Psoas muscle (tissue), 7 donors: ENCODE measurements at regions not wholly inside any gene's neighbourhood (a gene's known extent, or its start where the extent isn't known, plus 50 kb on each side); places are given as distances from the start of the nearest gene placed in this dataset.

Source experiments
- ATAC-seq, 4 donors: fragments of 200-7000 bp; cut with Tn5 transposase; one replicate each; pipeline ENCODE4 v1.9.1; 2020; ENCODE audit warnings: moderate library complexity in 3 of 4, mild to moderate bottlenecking in 2 of 4
- DNase-seq, 2 donors: peaks; one replicate each; pipeline ENCODE4 v3.0.0-alpha.2; 2020
- H3K27ac ChIP-seq: fragments of 200-600 bp; one replicate; pipeline ENCODE4 v1.8.0; 2022
- H3K27me3 ChIP-seq, 3 donors: fragments of 200-600 bp in 1 of 3; one replicate each; pipeline versions ENCODE4 v1.6.1 to v1.8.0; 2013 to 2022; ENCODE audit warnings: low read length in 2 of 3, mild to moderate bottlenecking in 2 of 3, moderate library complexity in 1 of 3; ENCODE audit not compliant: insufficient read depth in 3 of 3
- H3K36me3 ChIP-seq, 2 donors: fragments of 200-600 bp in 1 of 2; one replicate each; pipeline versions ENCODE4 v1.6.1 to v1.8.0; 2013 to 2022; ENCODE audit warnings: low read depth in 1 of 2, mild to moderate bottlenecking in 1 of 2, moderate library complexity in 1 of 2; ENCODE audit not compliant: insufficient read depth in 1 of 2
- H3K4me1 ChIP-seq: fragments of 200-600 bp; one replicate; pipeline ENCODE4 v1.8.0; 2022
- H3K4me3 ChIP-seq: fragments of 200-600 bp; one replicate; pipeline ENCODE4 v1.8.0; 2022; ENCODE audit warnings: mild to moderate bottlenecking
- H3K9me3 ChIP-seq: fragments of 200-600 bp; one replicate; pipeline ENCODE4 v1.8.0; 2022
- WGBS, 3 donors: extraction: QIAGEN DNeasy Blood & Tissue Kit; methylation state at CpG; one replicate each; pipeline versions ENCODE4 v1.1.6 to v1.1.7; 2013; 5-methylcytosine and 5-hydroxymethylcytosine counted together
- intact Hi-C, 2 donors: fragments of 100-400 bp; cut with DNase I; formaldehyde crosslinking; loops; one replicate each; pipeline versions ENCODE4 v1.11.0 to v1.14.2; 2022
- TF ChIP-seq, protein P1 (sequence below): fragments of 200-600 bp; IDR thresholded peaks from one replicate; pipeline ENCODE4 v1.8.0; 2022; ENCODE audit warnings: antibody characterized with exemption
- donor health status: healthy with polysubstance abuse.
- donor health status: DM: no; HTN: no; CAD: no; lungs with moderate emphysema.
- donor health status: Bipolar disorder and iron deficiency.
- donor health status: healthy.
- donor health status: DM: yes; HTN: yes; CAD: no.
- donor health status: DM: no; HTN: no; CAD: no.
- donor health status: DM: yes; HTN: yes; CAD: no.

DNA sequence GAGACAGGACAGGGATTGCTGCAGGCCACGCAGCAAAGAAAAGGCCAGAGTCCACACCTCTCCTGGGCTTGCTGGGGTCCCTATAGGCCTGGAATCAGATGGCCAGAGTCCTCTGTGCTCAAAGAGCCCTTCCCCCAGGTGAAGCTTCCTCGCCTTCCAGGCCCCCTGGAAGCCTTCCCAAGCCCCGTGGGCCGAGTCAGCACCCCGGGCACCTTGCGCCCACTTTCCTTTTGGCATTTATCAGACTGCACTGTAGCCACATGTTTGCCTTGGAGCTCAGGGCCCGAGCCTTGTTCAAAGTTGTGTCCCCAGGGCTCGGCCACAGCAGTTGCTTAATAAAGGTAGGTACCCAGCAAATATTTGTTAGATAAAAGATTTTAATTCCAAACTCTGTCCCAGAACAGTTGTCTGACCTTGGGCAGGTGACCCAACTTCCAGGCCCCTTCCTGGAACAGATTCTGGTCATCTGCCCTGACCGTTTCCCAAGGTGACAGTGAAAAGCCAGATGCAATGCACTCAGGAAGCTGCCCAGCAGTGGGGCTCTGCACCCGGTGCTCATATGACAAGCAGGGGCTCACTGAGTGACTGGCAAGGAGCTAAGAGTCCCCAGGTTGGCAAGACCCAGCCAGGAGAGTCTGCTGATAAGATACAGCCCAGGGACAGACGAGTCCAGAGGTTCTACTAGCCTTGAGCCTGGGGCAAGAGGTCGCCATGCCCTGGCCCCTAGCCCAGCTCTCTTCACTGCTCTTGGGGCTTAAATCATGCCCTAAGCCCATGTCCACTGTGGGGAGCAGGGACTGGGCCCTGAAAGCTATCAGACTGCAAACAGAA, 81.2 kb downstream of the PITPNM2 start:
- no peak overlapping the region for H3K4me3 ChIP-seq
- peaks cover 67% of the 10 kb centered on the region for H3K4me1 ChIP-seq
- DNase-seq (no peak), ATAC-seq (no peak)
- TF ChIP-seq, protein P1, sequence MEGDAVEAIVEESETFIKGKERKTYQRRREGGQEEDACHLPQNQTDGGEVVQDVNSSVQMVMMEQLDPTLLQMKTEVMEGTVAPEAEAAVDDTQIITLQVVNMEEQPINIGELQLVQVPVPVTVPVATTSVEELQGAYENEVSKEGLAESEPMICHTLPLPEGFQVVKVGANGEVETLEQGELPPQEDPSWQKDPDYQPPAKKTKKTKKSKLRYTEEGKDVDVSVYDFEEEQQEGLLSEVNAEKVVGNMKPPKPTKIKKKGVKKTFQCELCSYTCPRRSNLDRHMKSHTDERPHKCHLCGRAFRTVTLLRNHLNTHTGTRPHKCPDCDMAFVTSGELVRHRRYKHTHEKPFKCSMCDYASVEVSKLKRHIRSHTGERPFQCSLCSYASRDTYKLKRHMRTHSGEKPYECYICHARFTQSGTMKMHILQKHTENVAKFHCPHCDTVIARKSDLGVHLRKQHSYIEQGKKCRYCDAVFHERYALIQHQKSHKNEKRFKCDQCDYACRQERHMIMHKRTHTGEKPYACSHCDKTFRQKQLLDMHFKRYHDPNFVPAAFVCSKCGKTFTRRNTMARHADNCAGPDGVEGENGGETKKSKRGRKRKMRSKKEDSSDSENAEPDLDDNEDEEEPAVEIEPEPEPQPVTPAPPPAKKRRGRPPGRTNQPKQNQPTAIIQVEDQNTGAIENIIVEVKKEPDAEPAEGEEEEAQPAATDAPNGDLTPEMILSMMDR, result no peak
- no peaks in the 10 kb centered on the region for H3K27me3 ChIP-seq
- 74 to 80% (median 78%) methylated on average over 12 of the region's 12 CpGs for WGBS, 3 donors
- intact Hi-C loops, result no loop called here
- H3K9me3 ChIP-seq, result no peaks in the 10 kb centered on the region
- no peak overlapping the region for H3K27ac ChIP-seq
- H3K36me3 ChIP-seq, result no peaks in the 10 kb centered on the region

DNA sequence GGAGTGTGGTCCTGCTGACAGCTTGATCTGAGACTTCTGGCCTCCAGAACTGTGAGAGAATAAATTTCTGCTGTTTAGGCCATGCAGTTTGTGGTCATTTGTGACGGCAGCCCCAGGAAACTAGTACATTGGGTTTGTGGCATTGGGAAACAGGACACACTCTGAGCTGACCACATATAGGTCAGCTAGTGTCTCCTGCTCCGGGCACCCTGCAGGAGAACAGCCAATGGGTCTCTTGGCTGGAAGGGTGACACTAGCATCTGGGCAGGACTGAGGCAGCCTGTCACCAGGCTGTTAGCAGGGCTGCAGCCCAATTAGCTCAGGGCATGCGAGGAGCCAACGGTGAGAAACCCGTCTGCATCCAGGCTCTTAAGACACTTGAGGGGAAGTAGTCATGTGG, 83.2 kb downstream of the PITPNM2 start:
- peak; percentile 54 to 75 for DNase-seq
- no peaks in the 10 kb centered on the region for H3K36me3 ChIP-seq
- H3K27me3 ChIP-seq, result no peaks in the 10 kb centered on the region
- H3K4me3 ChIP-seq, result no peak overlapping the region
- WGBS, 3 donors, result 31 to 50% (median 43%) methylated on average over 5 of the region's 5 CpGs
- peaks cover 87% of the 10 kb centered on the region for H3K4me1 ChIP-seq
- peak; percentile 69 to 79 (median 76) for ATAC-seq
- H3K27ac ChIP-seq, result peak overlapping the region; percentile 69
- TF ChIP-seq, protein P1, result no peak
- intact Hi-C loops, result no loop called here
- H3K9me3 ChIP-seq, result no peaks in the 10 kb centered on the region

DNA sequence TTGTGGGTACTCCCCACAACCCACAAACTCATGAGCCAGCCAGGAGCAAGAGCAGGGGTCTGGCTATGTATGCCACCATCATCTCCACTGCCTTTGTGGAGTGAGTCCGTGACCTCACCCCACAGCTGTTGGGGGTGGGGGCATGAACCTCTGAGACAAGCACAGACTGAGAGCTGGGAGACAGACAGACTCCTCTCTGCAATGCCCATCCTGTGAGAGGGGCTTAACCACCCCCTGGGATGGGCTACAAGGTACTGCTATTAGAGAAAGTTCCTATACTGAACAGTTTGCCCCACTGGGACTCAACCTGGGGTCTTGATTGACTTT, 84.5 kb downstream of the PITPNM2 start:
- TF ChIP-seq, protein P1, result no peak
- WGBS, 3 donors, result 91 to 100% (median 100%) methylated on average over 1 of the region's 1 CpG
- Histone ChIP-seq H3K27me3 (no peaks in the 10 kb centered on the region), H3K9me3 (no peaks in the 10 kb centered on the region), H3K27ac (peak overlapping the region; percentile 95), H3K4me1 (peaks cover 88% of the 10 kb centered on the region), H3K36me3 (no peaks in the 10 kb centered on the region), H3K4me3 (no peak overlapping the region)
- peak in 1 of 2 donors; percentile 6 for DNase-seq
- intact Hi-C loops, result no loop called here
- ATAC-seq, result no peak

DNA sequence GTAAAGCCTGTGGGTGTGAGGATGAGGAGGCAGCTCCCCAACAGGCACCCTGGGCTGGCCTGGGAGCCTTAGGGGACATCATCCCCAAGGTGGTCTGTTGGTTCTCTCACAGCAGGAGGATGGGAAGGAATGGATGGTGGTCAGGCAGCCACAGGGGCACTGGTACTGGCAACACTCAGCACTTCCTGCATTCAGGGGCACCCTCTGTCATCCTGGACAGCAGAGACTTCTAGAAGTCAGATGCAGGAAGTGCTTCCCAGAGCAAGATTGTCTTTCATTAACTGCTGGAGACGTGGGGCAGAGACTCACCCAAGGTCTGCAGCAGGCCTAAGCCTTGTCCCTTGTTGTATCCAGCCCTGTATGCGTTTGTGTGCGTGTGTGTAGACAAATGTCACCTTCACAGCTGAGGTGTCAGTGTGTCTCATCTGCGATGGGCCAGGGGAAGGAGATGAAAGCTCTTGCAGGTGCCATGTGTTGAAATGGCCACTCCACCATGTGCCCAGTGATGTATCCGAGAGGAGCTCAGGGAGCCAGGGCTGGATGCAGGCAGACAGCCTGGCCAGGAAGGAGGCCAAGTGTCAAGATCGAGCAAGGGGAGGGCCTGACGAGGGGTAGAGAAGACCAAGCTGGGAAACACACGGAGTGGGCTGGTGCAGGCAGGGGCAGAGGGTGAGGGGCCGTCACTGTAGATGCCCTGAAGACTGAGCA, 85.1 kb downstream of the PITPNM2 start:
- no peaks in the 10 kb centered on the region for H3K36me3 ChIP-seq
- H3K4me1 ChIP-seq, result peaks cover 85% of the 10 kb centered on the region
- H3K9me3 ChIP-seq, result no peaks in the 10 kb centered on the region
- WGBS, 3 donors, result 42 to 54% (median 48%) methylated on average over 9 of the region's 9 CpGs
- H3K4me3 ChIP-seq, result no peak overlapping the region
- peak overlapping the region; percentile 95 for H3K27ac ChIP-seq
- no peaks in the 10 kb centered on the region for H3K27me3 ChIP-seq
- ATAC-seq (peak in 2 of 4 donors; percentile 2 to 5), DNase-seq (peak in 1 of 2 donors; percentile 31)
- TF ChIP-seq, protein P1, result no peak
- intact Hi-C loops, result loop anchor here in 1 of 2 donors (2.0 kb wide), 1 partner anchor 31 kb away; no protein-coding TSS in a partner anchor
